Coronary artery (tissue), 2 donors: ENCODE measurements at regions not wholly inside any gene's neighbourhood (a gene's known extent, or its start where the extent isn't known, plus 50 kb on each side); places are given as distances from the start of the nearest gene placed in this dataset.
"Not testable (repeated sequence)": the region's sequence is repeated elsewhere in the genome, so short reads cannot be mapped to it uniquely, and the experiment has no call there.

Source experiments
- DNase-seq: peaks from one replicate; pipeline ENCODE4 v3.0.0-alpha.2; 2017; ENCODE audit warnings: low spot score
- H3K27ac ChIP-seq, 2 donors: fragments of 200-600 bp; sonication (generic); one replicate each; pipeline ENCODE4 v1.5.1; 2016 to 2019
- H3K4me3 ChIP-seq: fragments of 200-600 bp; sonication (generic); 2 replicates; pipeline ENCODE4 v1.5.1; 2016; ENCODE audit warnings: mild to moderate bottlenecking, moderate library complexity
- TF ChIP-seq, protein P1 (sequence below): fragments of 200-600 bp; sonication (generic); IDR thresholded peaks from one replicate; pipeline ENCODE4 v1.5.1; 2019; ENCODE audit warnings: antibody characterized with exemption

DNA sequence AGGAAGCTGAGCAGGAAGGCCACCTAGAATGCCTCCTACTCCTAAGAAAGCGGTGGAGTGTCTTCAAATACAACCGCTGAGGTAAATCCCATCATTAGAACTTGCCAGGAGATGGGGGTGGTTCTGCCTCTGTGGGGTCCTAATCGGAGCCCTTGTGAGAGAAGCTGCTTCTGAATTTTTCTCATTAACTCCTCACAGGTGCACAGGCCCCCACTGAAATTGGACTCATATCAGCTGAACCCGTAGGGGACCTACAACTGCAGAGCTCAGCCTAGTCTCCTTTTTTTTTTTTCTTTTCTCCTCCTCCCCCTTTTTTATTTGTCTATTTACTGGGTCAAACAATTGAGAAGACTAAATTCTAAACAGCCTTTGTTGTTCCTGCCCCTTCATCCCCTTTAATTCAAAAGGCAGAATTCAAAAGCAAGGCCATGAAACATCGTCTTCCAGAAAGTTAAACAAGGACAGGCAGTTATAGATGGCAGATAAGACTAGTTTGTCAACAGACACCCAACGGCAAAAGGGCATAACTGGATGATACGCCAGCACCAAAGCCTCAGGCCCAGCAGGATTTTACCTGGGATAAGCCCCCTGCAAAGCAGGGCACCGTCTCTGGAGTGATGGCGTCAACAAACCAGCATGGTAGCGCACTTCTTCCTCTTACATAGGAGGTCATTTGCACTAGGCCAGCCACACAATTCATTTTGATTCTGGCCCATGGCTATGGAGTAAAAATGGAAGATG is 213.7 kb upstream of the HES1 start:
- no peak for DNase-seq
- Histone ChIP-seq H3K27ac (no peak overlapping the region), H3K4me3 (no peak overlapping the region)
- TF ChIP-seq, protein P1, sequence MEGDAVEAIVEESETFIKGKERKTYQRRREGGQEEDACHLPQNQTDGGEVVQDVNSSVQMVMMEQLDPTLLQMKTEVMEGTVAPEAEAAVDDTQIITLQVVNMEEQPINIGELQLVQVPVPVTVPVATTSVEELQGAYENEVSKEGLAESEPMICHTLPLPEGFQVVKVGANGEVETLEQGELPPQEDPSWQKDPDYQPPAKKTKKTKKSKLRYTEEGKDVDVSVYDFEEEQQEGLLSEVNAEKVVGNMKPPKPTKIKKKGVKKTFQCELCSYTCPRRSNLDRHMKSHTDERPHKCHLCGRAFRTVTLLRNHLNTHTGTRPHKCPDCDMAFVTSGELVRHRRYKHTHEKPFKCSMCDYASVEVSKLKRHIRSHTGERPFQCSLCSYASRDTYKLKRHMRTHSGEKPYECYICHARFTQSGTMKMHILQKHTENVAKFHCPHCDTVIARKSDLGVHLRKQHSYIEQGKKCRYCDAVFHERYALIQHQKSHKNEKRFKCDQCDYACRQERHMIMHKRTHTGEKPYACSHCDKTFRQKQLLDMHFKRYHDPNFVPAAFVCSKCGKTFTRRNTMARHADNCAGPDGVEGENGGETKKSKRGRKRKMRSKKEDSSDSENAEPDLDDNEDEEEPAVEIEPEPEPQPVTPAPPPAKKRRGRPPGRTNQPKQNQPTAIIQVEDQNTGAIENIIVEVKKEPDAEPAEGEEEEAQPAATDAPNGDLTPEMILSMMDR: no peak

DNA sequence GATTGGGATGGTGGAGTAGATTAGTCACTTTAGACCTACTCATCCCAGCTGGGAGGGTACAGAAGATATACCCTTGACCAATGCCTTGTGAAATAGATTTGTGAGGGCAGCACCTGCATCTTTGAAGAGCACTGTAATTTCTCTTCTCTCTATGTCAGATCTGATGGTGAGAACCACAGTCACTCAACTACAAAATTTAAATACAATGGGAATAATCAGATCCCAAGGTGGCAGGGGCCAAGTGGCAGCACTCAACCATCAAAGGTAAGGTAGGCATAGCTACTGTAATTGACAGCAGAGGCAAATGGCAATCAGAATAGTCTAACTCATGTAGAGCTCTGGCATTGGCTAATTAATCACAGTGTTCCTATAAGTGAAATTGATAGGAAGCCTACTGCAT is 212.0 kb upstream of the HES1 start:
- not testable (repeated sequence) for DNase-seq, H3K27ac ChIP-seq, H3K4me3 ChIP-seq

DNA sequence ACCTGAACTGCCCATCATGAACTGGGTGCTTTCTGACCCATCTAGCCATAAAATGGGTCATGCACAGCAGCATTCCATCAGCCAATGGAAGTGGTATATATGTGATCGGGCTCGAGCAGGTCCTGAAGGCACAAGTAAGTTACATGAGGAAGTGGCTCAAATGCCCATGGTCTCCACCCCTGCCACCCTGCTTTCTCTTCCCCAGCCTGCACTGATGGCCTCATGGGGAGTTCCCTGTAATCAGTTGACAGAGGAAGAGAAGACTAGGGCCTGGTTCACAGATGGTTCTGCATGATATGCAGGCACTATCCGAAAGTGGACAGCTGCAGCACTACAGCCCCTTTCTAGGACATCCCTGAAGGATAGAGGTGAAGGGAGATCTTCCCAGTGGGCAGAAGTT is 209.9 kb upstream of the HES1 start:
- not testable (repeated sequence) for H3K4me3 ChIP-seq, H3K27ac ChIP-seq, DNase-seq

DNA sequence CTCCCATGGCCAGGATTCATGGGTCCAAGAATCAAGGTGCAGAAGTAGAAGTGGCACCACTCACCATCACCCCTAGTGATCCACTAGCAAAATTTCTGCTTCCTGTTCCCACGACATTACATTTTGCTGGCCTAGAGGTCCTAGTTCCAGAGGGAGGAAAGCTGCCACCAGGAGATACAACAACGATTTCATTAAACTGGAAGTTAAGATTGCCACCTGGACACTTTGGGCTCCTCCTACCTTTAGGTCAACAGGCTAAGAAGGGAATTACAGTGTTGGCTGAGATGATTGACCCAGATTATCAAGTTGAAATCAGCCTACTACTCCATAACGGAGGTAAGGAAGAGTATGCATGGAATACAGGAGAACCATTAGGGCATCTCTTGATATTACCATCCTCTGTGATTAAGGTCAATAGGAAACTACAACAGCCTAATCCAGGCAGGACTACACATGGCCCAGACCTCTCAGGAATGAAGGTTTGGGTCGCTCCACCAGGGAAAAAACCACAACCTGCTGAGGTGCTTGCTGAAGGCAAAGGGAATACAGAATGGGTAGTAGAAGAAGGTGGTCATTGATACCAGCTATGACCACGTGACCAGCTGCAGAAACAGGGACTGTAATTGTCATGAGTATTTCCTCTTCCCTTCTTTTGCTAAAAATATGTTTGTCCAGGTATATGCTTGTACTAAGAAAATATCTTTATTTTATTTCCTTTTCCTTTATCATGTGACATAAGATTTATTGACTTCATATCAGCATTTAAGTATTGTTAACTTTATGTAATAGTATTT is 208.3 kb upstream of the HES1 start:
- not testable (repeated sequence) for H3K27ac ChIP-seq, DNase-seq, H3K4me3 ChIP-seq

DNA sequence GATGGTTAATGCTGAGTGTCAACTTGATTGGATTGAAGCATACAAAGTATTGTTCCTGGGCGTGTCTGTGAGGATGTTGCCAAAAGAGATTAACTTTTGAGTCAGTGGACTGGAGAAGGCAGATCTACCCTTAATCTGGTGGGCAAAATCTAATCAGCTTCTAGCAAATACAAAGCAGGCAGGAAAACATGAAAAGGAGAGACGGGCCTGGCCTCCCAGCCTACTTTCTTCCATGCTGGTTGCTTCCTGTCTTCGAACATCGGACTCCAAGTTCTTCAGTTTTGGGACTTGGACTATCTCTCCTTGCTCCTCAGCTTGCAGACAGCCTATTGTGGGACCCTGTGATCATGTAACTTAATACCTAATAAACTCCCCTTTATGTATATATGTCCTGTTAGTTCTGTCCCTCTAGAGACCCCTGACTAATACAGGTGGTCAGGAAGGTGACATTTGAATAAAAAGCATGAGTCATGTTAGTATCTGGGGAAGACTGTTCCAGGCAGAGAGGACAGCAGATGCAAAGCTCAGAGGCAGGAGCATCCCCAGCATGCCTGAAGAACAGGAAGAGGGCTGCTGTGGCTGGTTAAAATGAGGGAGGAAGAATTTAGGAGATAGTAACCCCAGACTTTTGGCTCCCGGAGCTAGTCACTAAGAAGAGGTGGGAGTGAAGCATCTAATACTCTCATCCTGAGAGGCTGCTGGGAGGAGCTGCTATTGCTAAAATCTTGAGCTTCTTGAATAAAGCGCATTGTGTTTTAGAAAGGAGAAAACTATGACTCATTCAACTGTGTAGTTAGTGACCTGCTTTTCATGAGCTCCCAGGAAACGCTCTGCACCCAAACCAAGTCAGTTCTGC is 207.4 kb upstream of the HES1 start:
- TF ChIP-seq, protein P1: no peak
- DNase-seq: no peak

DNA sequence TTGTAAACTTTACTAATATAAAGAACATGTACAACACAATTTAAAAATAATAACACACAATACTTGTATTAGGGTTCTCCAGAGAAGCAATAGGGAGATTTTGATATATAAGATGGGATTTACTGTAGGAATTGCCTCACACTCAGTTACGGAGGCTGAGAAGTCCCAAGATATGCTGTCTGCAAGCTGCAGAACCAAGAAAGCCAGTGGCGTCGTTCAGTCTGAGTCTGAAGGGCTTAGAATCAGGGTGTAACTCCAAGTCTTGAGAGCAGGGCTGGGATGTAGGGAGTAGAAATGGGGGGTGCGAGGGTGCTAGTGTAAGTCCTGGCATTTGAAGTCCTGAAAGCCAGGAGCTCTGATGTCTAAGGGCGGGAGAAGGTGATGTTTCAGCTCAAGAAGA is 206.6 kb upstream of the HES1 start:
- H3K4me3 ChIP-seq: no peak overlapping the region
- no peak overlapping the region for H3K27ac ChIP-seq
- no peak for DNase-seq
- TF ChIP-seq, protein P1: no peak

More for the DNA sequence above, 207.4 kb upstream of the HES1 start:
- H3K4me3 ChIP-seq: no peak overlapping the region
- no peak overlapping the region for H3K27ac ChIP-seq

DNA sequence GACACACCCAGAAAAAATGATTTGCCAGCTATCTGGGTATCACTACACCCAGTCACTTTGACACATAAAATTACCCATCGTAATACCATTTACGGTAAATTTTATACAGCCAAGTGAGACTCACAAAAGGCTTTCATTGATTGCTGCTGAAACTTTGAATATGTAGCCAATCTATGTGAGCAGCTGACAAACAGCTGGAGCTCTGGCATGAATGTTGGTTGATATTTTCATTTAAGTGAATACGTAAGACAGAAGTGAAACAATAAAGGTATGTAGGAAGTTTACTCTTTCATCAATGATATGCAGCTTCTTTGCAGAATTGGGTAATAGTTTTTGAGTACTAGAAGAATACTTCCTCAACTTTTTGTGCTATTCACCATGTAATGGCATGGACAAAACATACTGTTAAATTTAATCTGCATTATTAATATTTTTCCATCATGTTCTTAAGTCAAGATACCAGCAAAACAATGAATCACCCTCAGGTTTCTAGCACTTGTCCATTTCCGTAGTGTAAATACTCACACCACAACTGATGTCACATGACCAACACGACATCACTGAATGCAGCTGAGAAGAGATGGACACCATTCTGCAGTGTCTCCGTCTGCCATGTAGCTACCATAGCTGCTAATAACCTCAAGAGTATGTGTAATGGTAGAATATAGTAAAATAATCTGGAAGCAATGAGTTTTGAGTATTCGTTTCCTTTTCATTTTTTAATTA is 205.9 kb upstream of the HES1 start:
- DNase-seq: no peak
- H3K27ac ChIP-seq: no peak overlapping the region
- TF ChIP-seq, protein P1: no peak

DNA sequence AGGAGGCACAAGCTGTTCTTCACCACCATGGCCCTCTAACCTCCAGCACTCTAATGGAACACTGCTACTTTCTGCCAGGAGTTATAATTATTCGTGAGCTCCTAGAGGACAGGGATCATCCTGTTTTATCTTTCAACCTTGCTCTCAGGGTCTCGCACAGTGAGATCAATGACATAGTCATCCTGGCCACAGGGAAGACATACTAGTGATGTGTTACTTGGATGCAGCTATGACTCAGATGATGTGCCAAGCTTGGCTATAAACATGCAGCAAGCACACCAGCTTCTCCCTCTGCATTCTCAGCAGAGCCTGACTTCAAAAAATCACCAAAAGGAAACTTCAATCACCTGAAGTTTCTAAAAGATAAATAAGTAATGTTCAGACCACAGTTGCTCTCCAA is 203.8 kb upstream of the HES1 start:
- no peak overlapping the region for H3K27ac ChIP-seq
- TF ChIP-seq, protein P1: no peak
- no peak overlapping the region for H3K4me3 ChIP-seq
- no peak for DNase-seq

More for the DNA sequence above, 205.9 kb upstream of the HES1 start:
- H3K4me3 ChIP-seq: no peak overlapping the region
